Activated CD4-positive, alpha-beta T cell treated with anti-CD3 and anti-CD28 coated beads for 4 hours (primary cell): ENCODE measurements at regions not wholly inside any gene's neighbourhood (a gene's known extent, or its start where the extent isn't known, plus 50 kb on each side); places are given as distances from the start of the nearest gene placed in this dataset.

Experiments
- DNase-seq, 2 donors: peaks; one replicate each; pipeline ENCODE4 v3.0.0-alpha.2; 2020

DNA sequence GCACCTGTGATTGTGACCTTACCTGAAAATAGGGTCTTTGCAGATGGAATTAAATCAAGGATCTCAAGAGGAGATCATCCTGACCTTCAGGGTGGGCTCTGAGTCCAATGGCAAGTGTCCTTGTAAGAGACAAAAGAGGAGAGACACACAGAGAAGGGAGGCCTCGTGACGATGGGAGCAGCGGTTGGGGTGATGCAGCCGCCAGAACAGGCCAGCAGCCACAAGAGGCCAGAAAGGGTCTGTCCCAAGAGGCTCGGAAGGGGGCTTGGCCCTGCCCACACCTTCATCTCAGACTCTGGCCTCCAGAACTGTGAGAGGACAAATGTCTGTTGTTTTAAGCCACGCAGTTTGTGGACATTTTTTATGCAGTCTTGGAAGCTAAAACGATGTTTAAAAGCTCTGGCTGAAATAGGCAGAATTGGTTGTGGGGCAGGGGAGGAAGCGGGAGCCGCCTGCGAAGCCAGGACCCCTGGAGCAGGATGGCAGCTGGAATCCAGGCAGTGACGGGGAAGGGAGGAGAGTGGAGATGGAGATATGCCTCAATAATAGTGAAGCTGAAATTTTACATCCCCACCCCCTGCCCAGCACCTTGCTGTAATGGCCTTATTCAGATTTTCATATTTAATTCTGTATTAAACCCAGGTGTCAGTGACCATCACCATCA, 216.4 kb downstream of the ANKRD60 start:
- no peak for DNase-seq

DNA sequence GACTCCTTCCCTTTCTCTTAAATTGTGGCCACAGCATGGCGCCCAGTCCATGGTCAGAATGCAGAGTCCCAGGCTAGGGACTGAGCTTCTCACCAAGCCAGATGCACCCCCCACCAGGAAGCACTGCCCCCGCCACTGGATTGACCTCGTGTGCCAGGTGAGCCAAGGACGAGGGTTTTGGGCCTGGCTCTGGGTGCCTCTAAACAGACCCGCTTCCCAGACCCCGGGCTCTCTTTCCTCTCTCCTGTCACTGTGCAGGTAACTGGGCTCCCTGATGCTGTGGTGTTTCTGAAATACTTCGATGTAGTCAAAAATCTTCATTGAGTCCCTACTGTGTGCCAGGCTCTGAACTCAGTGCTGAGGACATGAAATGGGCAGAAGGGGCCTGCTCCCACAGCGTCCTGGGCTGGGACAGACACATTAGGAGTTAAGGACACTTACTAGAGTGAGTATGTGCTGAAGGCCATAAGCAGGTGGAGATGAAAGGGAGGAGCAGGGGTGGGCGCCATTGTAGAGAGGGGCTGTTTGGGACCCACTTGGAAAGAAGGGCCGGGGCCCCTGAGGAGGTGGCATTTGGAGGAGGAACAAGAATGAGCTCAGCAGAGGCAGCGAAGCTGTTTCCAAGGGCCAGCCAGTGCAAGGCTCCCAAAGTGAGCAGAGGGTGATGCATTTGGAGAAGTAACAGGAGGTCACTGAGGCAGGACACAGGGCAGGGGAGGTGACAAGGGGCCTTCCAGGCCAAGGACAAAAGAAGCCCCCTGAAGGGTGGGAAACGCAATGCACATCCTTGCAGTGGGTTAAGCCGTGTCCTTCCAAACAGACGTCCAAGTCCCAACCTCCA, 217.1 kb downstream of the ANKRD60 start:
- DNase-seq = no peak

DNA sequence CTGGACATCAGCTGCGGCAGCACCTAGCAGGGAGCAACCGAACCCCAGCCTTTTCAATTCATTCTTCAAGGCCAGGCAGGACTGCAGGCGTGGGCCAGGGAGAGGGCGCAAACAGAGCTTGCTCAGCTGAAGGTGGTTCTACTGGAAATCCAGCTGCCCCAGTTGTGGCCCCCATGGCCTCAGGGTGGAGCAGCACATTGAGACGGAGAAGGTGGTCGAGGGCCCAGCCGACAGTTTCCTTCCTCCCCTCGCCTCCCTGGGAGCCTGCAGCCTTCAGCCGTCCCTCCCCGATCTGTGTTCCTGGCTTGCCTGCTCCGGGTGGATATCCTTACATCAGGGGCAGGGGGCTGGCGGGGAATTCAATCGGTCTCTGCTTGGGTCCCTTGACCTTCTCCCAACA, 217.8 kb downstream of the ANKRD60 start:
- no peak for DNase-seq

DNA sequence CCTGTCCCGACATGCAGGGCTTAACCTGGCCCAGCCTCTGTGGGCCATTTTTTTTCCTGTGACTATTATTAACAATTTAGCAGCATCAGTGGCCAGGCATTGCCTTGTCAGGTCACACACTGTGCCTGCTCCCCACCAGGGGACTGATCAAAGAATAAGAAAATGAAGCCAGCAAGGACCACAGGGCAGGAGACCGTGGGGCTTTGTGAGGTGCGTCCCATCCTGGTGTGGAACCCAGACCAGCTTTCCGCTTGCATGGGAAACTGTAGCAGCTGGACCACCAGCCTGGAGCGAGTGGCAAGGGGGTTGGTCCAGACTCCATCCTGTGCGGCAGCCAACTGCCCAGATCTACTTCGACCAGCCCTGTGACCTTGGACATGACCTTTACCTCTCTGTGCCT, 218.3 kb downstream of the ANKRD60 start:
- DNase-seq = no peak

DNA sequence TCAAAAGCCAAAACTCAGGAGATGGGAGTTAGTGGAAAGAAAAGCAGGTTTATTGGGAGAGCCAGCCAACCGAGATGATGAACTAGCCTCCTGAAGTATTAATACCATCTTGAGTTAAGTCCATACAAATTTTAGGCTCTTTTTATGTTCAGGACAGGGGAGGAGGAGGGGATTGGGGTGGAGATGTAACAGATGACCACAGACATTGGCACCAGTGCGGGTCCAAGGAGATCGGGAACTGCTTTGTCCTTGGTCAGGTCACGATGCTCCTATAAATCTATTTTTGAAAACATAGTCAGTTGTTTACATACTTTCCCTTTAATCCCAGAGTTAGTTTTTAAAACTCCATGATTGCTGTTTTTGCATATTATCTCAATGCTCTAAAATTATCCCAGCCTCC, 219.6 kb downstream of the ANKRD60 start:
- DNase-seq = no peak

DNA sequence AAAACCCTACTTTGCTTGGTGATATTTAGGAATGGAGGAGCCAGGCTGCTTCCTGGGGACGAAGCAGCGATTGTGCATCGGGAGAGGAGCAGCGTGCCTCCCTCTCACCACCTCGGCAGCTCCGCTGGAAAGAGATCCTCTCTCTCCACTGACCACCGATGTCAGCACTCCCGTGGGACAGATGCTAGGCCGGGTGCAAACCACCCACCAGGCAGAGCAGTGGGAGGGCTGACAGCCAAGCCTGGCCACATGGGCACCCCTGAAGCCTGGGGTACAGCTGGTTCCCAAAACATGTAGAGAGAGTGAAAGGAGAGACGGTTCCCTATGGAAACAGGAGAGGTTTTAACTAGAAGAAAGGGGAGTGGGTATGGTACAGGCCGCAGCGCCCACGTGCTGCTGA, 220.0 kb downstream of the ANKRD60 start:
- DNase-seq = no peak

DNA sequence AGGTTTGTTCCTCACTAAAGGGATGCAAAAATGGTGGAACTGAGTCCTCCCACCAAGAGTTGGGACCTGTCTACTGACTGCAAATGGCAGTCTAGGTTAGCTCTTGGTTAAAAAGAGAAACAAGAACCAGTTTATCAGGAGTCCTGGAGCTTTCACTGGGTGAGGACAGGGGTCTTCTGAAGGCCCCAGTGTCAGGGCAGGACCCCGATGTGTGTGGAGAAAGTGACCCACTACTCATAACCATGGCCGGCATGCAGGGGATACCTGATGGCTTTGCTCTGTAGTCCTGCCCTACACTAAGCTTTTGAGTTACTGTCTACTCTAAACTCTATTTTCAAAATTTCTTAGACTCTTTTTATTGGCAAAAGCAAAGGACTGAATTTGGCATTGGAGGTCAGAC, 220.5 kb downstream of the ANKRD60 start:
- no peak for DNase-seq

DNA sequence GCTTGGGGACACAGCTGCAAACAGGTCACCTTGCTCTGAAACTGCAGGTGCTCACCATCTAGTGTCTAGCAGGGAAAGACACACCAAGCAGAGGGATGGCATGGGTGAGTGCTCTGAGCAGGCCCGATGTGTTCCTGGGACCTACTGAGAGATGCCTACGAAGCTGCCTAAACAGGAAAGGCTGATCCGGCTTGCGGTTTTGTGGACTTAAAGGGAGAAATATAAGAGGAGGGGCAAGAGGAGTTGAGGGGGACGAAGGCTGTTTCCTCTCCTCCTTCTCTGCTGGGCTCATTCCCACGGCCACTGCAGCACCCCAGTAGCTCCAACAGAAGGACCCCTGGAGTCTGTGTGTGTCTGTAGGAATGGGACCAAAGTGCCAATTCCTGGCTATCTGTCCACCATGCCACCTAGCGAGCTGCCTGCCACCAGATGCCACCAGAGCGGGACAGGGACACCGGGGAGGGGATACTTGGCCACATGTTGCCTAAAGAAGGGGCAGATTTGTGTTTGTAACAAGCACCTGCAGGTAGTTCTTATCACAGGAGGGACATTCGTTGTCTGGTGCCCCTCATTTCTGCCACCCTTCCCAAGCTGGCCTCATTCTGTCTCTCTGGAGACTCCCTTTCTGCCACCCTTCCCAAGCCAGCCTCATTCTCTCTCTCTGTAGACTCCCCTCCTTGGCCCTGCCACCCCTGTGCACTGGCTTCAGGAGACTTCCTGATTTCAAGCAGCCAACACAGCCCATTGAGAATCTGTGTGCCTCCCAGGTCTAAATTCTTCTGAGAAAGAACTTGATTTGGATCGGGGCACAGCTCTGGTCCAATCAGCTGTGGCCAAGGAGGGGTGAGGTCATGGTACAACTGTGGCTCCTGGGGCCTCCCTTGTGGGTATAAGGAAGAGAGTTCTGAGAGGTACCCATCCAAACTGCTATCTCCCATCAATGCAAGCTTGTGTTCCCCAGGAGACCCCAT, 221.8 kb downstream of the ANKRD60 start:
- DNase-seq = no peak

DNA sequence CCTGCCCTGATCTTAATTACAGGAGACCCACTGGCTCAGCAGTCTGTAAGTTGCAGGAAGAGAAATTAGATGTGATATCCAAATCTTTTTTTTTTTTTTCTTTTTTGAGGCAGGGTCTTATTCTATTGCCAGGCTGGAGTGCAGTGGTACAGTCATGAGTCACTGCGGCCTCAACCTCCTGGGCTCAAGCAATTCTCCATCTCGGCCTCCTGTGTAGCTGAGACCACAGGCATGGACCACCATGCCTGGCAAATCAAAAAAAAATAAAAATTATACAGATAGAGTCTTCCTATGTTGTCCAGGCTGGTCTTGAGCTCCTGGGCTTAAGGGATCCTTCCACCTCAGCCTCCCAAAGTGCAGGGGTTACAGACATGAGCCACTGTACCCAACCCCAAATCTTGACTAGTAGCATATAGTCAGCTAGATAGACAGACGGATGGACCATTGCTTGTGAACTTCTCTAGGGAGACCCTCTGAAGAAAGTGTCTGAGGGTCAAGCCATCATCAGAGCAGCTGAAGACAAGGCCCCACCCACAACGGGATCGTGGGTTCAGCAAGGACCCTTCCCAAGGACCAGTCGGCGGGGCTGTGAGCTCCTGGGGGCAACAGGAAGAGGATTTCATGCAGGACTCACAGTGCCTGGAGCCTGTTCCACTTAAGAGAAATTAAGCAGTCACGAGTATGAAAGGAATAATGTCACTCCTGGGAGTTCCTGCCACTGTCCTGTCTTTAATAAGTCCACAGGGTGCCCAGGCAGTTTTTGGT, 222.7 kb downstream of the ANKRD60 start:
- no peak for DNase-seq

DNA sequence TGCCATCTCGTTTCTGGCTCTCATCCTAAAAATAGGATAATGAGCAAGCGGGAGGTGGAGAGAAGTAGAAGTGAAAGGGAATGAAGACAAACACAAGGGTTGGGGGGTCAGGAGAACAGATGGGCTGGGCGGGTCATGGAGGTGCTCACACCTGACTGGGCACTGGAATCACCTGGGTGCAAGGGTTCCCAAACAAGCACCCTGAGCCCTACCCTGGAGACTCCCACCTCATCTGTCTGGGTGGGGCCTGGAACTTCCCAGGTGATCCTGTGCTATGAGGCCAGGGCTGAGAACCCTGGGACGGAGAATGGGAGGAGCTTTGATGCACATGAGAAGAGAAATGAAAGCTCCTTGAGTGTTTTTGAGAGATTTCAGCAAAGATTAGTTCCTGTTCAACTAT, 223.6 kb downstream of the ANKRD60 start:
- DNase-seq = no peak

DNA sequence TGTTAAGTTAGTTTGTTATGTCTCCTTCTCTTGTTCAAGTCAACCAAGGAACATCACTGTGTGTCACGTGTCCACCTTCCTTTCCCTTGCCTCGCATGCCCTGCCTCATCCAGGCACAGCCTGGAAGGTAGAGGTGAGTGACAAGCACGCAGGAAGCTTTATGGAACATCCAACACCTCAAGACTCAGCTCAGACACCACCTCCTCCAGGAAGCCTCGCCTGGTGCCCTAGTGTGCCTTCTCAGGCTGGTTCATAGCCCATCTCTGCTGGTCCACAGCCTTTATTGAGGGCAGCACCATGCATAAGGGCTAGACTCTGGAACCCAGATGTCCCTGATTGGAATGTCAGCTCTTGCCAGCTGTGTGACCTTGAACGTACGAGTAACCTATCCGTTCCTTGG, 224.3 kb downstream of the ANKRD60 start:
- no peak for DNase-seq

DNA sequence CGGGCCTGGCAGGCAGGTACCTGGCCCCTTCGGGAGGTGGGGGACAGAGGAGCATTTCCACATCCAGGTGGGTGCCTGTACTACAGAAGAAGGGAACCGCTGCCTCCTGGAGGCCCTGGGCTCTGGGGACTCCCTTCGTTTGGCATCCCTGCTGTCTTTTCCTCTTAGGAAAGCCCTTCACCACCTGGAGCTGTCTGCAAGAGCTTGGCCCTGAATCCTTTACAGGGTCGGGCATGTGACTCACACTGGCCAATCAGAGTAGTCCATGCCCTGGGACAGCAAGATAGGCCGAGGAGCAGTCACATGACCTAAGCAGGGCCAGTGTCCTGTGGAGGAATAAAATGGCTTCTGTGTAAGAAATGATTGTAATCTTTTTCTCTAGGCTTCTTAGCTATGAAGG, 224.9 kb downstream of the ANKRD60 start:
- no peak for DNase-seq

DNA sequence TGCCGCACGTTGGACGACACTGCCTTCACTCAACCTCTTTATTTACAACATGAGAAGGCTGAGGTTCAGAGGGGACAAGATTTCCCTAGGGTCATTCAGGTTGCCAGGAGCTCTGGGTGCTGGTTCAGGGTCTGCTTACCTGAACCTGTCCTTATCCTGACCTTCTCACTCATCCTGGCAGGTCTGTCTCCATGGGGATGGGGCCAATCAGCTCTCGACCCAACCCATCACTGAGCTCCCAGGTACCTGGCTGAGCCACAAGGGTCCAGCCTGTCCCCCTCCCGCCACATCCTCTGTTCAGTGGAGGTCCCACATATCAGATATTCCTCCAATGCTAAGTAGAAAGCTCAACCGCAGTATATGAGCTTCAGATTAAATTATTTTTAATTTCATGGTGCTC, 225.6 kb downstream of the ANKRD60 start:
- no peak for DNase-seq

DNA sequence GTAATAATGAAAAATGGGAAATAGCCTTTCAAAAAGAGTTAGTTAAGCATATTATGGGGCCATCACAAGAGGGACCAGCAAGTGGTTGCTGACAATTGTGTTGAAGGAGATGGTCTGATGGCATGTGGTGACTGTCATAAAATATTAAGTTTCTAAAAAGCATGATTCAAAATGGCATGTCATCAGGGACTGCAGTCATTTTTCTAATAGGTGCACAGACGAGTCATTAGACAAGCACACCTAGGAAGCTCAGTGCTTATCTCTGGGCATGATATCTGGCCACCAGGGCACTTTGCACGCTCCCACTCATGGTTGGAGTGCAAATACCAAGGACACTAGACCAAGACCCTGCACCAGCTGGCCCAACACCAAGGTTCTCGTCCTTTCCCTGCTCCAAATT, 226.5 kb downstream of the ANKRD60 start:
- no peak for DNase-seq

DNA sequence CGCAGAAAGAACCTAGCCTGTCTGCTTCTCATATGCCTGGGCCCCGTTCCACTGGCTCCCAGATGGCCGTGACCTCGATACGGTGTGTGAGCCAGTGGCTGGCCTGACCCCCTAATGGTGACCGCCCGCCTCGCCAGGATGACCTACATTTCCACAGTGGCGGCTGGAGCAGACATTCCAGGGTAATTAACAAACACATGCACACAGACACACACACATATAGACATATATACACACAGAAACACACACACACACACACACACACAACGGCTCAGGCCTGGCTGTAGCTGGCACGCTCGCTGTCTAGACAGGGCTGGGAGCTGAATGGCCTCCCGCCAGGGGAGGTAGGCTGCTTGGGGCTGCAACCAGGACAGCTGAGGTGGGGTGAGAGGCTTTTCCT, 227.1 kb downstream of the ANKRD60 start:
- no peak for DNase-seq

DNA sequence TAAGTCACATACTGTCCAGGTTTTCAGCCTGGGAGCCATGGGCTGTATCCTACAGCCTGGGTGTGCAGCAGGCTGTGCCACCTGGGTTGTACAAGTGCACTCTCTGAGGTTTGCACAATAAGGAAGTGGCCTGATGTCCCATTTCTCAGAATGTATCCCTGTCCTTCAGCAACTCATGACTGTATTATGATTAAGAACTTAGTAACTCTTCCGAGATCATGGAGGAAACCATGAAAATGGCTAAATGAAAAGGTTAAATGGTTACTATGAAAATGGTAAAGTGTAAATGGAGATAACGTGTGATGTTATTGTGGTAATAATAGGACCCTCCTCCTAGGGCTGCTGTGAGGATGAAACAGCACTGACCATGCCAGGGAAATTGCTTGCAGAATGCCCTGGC, 227.6 kb downstream of the ANKRD60 start:
- no peak for DNase-seq

DNA sequence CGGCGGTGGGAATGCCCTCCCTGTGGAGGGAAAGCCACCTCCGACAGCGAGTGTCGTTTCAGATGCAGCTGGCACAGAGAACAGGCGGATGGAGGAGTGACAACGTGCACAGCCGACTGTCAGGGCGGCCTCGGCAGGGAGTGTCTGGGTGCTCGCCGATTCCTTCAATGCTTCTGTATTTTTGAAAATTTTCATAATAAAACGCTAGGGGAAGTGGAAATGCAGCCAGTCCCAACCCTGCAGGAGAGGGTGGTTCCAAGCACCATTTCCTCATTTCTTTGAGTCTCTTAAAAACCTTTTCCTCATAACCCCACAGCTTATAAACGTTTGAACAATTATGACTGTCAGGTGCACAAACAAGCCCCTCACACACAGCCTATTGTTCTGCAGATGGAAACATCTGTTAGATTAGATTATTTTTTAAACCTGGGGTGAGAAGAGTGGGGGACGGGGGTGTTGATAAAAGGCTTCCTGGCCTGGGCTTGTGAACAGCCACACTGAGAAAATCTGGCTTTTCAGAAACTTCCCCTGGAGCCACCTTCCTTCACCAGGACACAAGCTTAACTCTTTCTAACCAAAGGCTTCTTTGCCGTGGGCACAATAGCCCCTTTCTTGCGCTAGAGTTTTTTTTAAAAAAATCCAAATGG, 228.9 kb downstream of the ANKRD60 start:
- no peak for DNase-seq

DNA sequence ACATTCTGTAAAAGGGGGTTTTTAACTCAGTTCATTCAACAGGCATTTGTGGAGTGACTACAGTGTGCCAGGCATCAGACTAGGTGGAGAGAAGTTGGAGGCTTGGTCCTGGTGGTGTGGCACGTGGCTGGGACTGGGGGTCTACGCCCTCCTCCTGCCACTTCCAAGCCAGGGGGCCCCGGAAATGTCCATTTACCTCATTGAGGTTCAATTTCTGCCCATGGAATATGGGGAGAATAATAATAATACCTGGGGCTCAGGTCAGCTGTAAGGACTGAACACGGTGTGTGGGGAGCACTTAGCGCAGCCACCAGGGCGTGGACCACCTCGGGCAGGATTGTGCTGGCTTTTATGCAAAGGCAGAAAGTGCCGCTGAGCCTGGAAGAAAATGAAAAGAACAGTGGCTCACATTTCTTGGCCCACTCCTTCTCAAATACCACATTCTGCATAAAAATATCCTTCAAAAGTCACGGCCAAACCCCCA, 229.4 kb downstream of the ANKRD60 start:
- no peak for DNase-seq

DNA sequence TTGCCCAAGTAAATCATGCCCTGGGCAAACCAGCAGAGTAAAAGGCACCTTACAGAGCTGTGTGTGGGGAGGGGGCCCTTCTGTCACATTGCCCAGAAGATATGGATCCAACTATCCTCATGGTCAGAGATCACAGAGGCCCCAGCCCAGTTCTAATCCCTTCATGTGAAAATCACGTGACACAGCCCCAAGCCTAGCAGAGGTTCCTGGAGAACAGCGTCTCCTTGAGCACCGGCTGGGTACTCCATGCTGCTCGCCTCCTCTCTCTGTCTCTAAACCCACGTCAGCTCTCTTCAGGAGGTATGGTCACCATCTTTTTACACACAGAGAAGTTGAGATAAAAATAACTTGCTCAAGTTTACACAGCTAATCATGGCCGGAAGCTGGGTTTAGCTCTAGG, 230.2 kb downstream of the ANKRD60 start:
- no peak for DNase-seq

DNA sequence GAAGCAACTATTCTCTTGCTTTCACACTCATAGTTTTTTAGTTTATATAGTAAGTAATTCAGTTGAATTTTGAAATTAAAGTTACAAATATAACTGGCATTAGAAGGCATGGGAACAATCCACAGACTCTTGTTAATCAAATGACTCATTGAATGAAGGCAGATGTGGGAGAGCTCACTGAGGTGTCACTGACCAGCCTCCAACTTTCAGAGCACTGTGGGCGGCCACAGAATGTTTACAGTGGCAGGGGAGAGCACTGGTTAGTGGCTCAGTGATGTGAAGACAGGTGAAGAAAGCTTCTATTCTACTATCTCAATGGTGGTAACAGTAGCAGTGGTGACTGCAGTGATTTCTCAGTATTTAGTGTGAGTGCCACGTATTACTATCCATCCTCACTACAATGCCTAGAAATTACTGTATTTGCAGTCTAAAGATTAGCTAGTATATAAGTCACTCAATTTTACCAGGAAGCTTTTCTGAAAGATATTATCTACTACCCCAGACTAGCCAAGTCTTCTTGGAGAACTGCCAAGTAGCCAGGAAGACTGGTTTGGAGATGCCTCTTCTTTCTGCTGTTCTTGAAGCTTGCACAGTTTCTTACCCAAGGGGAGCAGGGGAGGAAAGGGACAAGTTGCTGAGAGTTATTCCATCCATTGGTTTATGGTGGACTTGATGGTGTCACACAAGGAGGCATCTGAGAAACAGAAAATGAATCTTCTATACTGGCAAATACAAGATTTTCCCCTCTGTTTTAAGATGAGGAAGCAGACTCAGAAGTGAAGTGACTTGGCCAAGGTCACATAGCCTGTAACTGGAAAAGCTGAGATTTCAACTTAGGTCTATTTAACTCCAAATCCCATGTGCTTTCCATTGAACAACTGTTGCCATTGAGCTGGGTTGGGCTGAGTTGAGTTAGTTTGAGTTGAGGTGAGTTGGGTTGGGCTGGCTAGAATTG, 231.2 kb downstream of the ANKRD60 start:
- no peak for DNase-seq

DNA sequence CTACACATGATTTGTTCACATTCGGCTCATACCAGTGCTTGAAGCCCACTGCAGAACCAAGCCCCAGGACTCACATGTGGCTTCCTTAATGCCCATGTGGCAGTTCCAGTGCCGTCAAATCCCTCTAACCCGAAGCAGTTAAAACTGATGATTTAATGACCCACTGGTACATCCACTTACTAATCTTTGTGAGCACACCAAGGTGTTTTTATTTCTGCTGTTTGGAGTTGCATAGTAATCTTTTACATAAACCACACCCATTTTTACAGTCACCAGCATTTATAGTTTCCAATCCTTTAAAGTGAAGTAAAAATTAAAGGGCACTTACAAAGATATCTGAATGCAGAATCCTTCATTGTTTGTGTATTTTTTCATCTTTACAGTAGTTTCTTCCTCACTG, 232.0 kb downstream of the ANKRD60 start:
- no peak for DNase-seq
